PC-9 (cell line): ENCODE measurements at regions not wholly inside any gene's neighbourhood (a gene's known extent, or its start where the extent isn't known, plus 50 kb on each side); places are given as distances from the start of the nearest gene placed in this dataset.

Experiments
- CTCF ChIP-seq: fragments of 200-600 bp; sonication (generic); conservative IDR thresholded peaks from 2 replicates; pipeline ENCODE4 v1.6.1; 2017; ENCODE audit warnings: mixed run types, antibody characterized with exemption, mild to moderate bottlenecking, moderate library complexity
- EZH2 ChIP-seq: fragments of 200-600 bp; sonication (generic); IDR thresholded peaks from 2 replicates; pipeline ENCODE4 v1.8.0; 2017; ENCODE audit warnings: antibody characterized with exemption, low read depth

- no peak for TF ChIP-seq CTCF
- no peak for TF ChIP-seq EZH2
Observed at GRCh38 chr15:77698481-77698880, 65.8 kb upstream of the LINGO1 start.
